SK-N-MC (cell line): ENCODE measurements at regions not wholly inside any gene's neighbourhood (a gene's known extent, or its start where the extent isn't known, plus 50 kb on each side); places are given as distances from the start of the nearest gene placed in this dataset.

Experiments used
- DNase-seq: peaks from one replicate; pipeline ENCODE4 v3.0.0-alpha.2; 2011; ENCODE audit warnings: low read depth, low spot score
- H3K27ac ChIP-seq: fragments of 200-600 bp; sonication (generic); 2 replicates; pipeline ENCODE4 v1.5.1; 2016; ENCODE audit warnings: mixed run types
- H3K36me3 ChIP-seq: fragments of 200-600 bp; sonication (generic); 2 replicates; pipeline ENCODE4 v1.6.1; 2017; ENCODE audit warnings: antibody characterized with exemption, low read length, mixed read lengths; ENCODE audit not compliant: insufficient read depth
- H3K4me3 ChIP-seq: fragments of 200-600 bp; sonication (generic); 2 replicates; pipeline ENCODE4 v1.5.1; 2016
- H3K9ac ChIP-seq: fragments of 200-600 bp; sonication (generic); 2 replicates; pipeline ENCODE4 v1.8.0; 2017; ENCODE audit warnings: mixed run types, mixed read lengths; ENCODE audit not compliant: insufficient read length
- H3K9me3 ChIP-seq: fragments of 200-600 bp; sonication (generic); 2 replicates; pipeline ENCODE4 v1.6.1; 2017; ENCODE audit warnings: low read depth, mild to moderate bottlenecking, antibody characterized with exemption, low read length, moderate library complexity, mixed read lengths
- EZH2 ChIP-seq: fragments of 200-600 bp; sonication (generic); IDR thresholded peaks from one replicate; pipeline ENCODE4 v1.6.1; 2017; ENCODE audit warnings: antibody characterized with exemption
- FOXP2 ChIP-seq: optimal IDR thresholded peaks from 2 replicates; pipeline ENCODE3; 2011; ENCODE audit warnings: mild to moderate bottlenecking, moderate library complexity; ENCODE audit not compliant: insufficient read depth; ENCODE audit errors: extremely low read length, control extremely low read depth
- POLR2AphosphoS5 ChIP-seq: IDR thresholded peaks from 2 replicates; pipeline ENCODE4 v1.6.1; 2012; ENCODE audit warnings: mild to moderate bottlenecking, low read depth, low read length, borderline replicate concordance

GRCh38 chr7:84546403-84546802 is 351.8 kb upstream of the SEMA3A start:
- H3K27ac ChIP-seq = no peak overlapping the region
- no peak for DNase-seq
- no peaks in the 10 kb centered on the region for H3K36me3 ChIP-seq
- TF ChIP-seq FOXP2 (no peak), POLR2AphosphoS5 (no peak), EZH2 (no peak)
- no peak overlapping the region for H3K9ac ChIP-seq
- no peaks in the 10 kb centered on the region for H3K9me3 ChIP-seq
- H3K4me3 ChIP-seq = no peak overlapping the region

- no peak for TF ChIP-seq POLR2AphosphoS5
- no peak for TF ChIP-seq FOXP2
- TF ChIP-seq EZH2 = no peak
- Histone ChIP-seq H3K4me3 (no peak overlapping the region), H3K9ac (no peak overlapping the region), H3K9me3 (no peaks in the 10 kb centered on the region), H3K27ac (no peak overlapping the region), H3K36me3 (no peaks in the 10 kb centered on the region)
- DNase-seq = no peak
These were observed 343.7 kb upstream of the SEMA3A start for GRCh38 chr7:84538268-84538667.

- Histone ChIP-seq H3K36me3 (no peaks in the 10 kb centered on the region), H3K9ac (no peak overlapping the region), H3K27ac (no peak overlapping the region), H3K9me3 (no peaks in the 10 kb centered on the region), H3K4me3 (no peak overlapping the region)
- DNase-seq = no peak
- TF ChIP-seq FOXP2 = no peak
- TF ChIP-seq EZH2 = no peak
- TF ChIP-seq POLR2AphosphoS5 = no peak
These were observed 341.8 kb upstream of the SEMA3A start for GRCh38 chr7:84536271-84536870.

GRCh38 chr7:84535580-84536270 is 341.1 kb upstream of the SEMA3A start:
- Histone ChIP-seq H3K9me3 (no peaks in the 10 kb centered on the region), H3K27ac (no peak overlapping the region), H3K36me3 (no peaks in the 10 kb centered on the region), H3K9ac (no peak overlapping the region), H3K4me3 (no peak overlapping the region)
- DNase-seq = no peak
- TF ChIP-seq FOXP2 (no peak), EZH2 (no peak), POLR2AphosphoS5 (no peak)

GRCh38 chr7:84533182-84533581 is 338.6 kb upstream of the SEMA3A start:
- Histone ChIP-seq H3K9me3 (no peaks in the 10 kb centered on the region), H3K36me3 (no peaks in the 10 kb centered on the region), H3K4me3 (no peak overlapping the region), H3K27ac (no peak overlapping the region), H3K9ac (no peak overlapping the region)
- no peak for TF ChIP-seq POLR2AphosphoS5
- no peak for TF ChIP-seq EZH2
- TF ChIP-seq FOXP2 = no peak
- no peak for DNase-seq

- TF ChIP-seq POLR2AphosphoS5 = no peak
- no peak for TF ChIP-seq FOXP2
- no peak for TF ChIP-seq EZH2
- H3K9ac ChIP-seq = no peak overlapping the region
- no peaks in the 10 kb centered on the region for H3K36me3 ChIP-seq
- H3K4me3 ChIP-seq = no peak overlapping the region
- no peak overlapping the region for H3K27ac ChIP-seq
- no peak for DNase-seq
- H3K9me3 ChIP-seq = no peaks in the 10 kb centered on the region
These were observed 337.6 kb upstream of the SEMA3A start for GRCh38 chr7:84532196-84532595.

GRCh38 chr7:84529480-84530205 is 335.1 kb upstream of the SEMA3A start:
- H3K9me3 ChIP-seq = no peaks in the 10 kb centered on the region
- DNase-seq = no peak
- H3K4me3 ChIP-seq = no peak overlapping the region
- H3K27ac ChIP-seq = no peak overlapping the region
- H3K36me3 ChIP-seq = no peaks in the 10 kb centered on the region
- no peak overlapping the region for H3K9ac ChIP-seq
- no peak for TF ChIP-seq FOXP2

GRCh38 chr7:84528756-84529479 is 334.3 kb upstream of the SEMA3A start:
- no peak for TF ChIP-seq EZH2
- no peak for TF ChIP-seq POLR2AphosphoS5
- no peak for TF ChIP-seq FOXP2
- Histone ChIP-seq H3K27ac (no peak overlapping the region), H3K9me3 (no peaks in the 10 kb centered on the region), H3K4me3 (no peak overlapping the region), H3K9ac (no peak overlapping the region), H3K36me3 (no peaks in the 10 kb centered on the region)
- DNase-seq = no peak
